H1 (cell line): ENCODE measurements at regions not wholly inside any gene's neighbourhood (a gene's known extent, or its start where the extent isn't known, plus 50 kb on each side); places are given as distances from the start of the nearest gene placed in this dataset.
A peak's percentile ranks its signal among the peaks of the same experiment; 100 is the strongest.
"Not testable (repeated sequence)": the region's sequence is repeated elsewhere in the genome, so short reads cannot be mapped to it uniquely, and the experiment has no call there.

Experiments used
- CTCF ChIA-PET: fragments of 300-600 bp; sonication (Branson Sonifier 250); formaldehyde crosslinking; loops from one replicate; lab custom pipeline; 2021; ENCODE audit not compliant: partially characterized antibody; lab: Charles Lee
- POLR2A ChIA-PET: fragments of 300-600 bp; sonication (Branson Sonifier 250); formaldehyde crosslinking; loops from one replicate; lab custom pipeline; 2021; ENCODE audit warnings: inconsistent platforms; ENCODE audit not compliant: partially characterized antibody; lab: Charles Lee
- DNase-seq, 2 experiments: peaks; one replicate each; pipeline versions ENCODE4 v3.0.0 to v3.0.0-alpha.2; 2010 to 2022; ENCODE audit warnings: low spot score in 2 of 2, low read depth in 1 of 2, mixed read lengths in 1 of 2
- FAIRE-seq: peaks from 2 replicates; lab custom pipeline; 2011; peaks lifted over from hg19 to GRCh38; lab: Jason Lieb, UNC
- H2AFZ ChIP-seq: 2 replicates; pipeline ENCODE4 v1.8.1; 2012; ENCODE audit warnings: low read length, inconsistent platforms
- H2AK5ac ChIP-seq: 2 replicates; pipeline ENCODE4 v1.6.1; 2013; ENCODE audit warnings: low read depth, low read length
- H2BK120ac ChIP-seq: replicated peaks from 2 replicates; pipeline ENCODE3; 2013; ENCODE audit warnings: low read depth, low read length, inconsistent platforms
- H2BK12ac ChIP-seq: 2 replicates; pipeline ENCODE4 v1.6.1; 2013; ENCODE audit warnings: low read depth, low read length
- H2BK15ac ChIP-seq: 2 replicates; pipeline ENCODE4 v1.6.1; 2013; ENCODE audit warnings: low read length
- H2BK20ac ChIP-seq: 2 replicates; pipeline ENCODE4 v1.6.1; 2013; ENCODE audit warnings: low read length
- H2BK5ac ChIP-seq: 2 replicates; pipeline ENCODE4 v1.6.1; 2013; ENCODE audit warnings: low read depth, low read length
- H3K14ac ChIP-seq: 2 replicates; pipeline ENCODE4 v1.6.1; 2013; ENCODE audit warnings: inconsistent platforms; ENCODE audit not compliant: insufficient read length
- H3K18ac ChIP-seq: 2 replicates; pipeline ENCODE4 v1.6.1; 2013; ENCODE audit warnings: low read length; ENCODE audit errors: extremely low read depth
- H3K23ac ChIP-seq: 2 replicates; pipeline ENCODE4 v1.6.1; 2013; ENCODE audit warnings: inconsistent platforms; ENCODE audit not compliant: insufficient read length
- H3K23me2 ChIP-seq: 2 replicates; pipeline ENCODE4 v1.6.1; 2013; ENCODE audit warnings: low read depth, low read length
- H3K27ac ChIP-seq: 2 replicates; pipeline ENCODE4 v1.6.1; 2011; ENCODE audit warnings: low read depth, low read length, inconsistent platforms
- H3K27me3 ChIP-seq, 4 experiments: replicated peaks in 1 of 4; 1 replicate in 1 of 4; 2 replicates in 3 of 4; pipeline versions ENCODE4 v1.6.1 to v1.8.1; 2011 to 2013; ENCODE audit warnings: low read length in 3 of 4, mild to moderate bottlenecking in 3 of 4, inconsistent platforms in 2 of 4, mixed read lengths in 2 of 4, moderate library complexity in 1 of 4; ENCODE audit not compliant: control insufficient read depth in 3 of 4, insufficient read depth in 3 of 4; ENCODE audit errors: extremely low read depth in 1 of 4
- H3K36me3 ChIP-seq, 4 experiments: 2 replicates each; pipeline versions ENCODE4 v1.6.1 to v1.8.1; 2011 to 2013; ENCODE audit warnings: mild to moderate bottlenecking in 4 of 4, low read length in 3 of 4, moderate library complexity in 2 of 4, control low read depth in 1 of 4, inconsistent platforms in 1 of 4; ENCODE audit not compliant: insufficient read depth in 4 of 4, control insufficient read depth in 2 of 4
- H3K4ac ChIP-seq: replicated peaks from 2 replicates; pipeline ENCODE3; 2013; ENCODE audit warnings: low read length, low read depth, mixed read lengths, inconsistent platforms; ENCODE audit not compliant: insufficient read length
- H3K4me1 ChIP-seq, 4 experiments: replicated peaks in 1 of 4; 1 replicate in 1 of 4; 2 replicates in 3 of 4; pipeline versions ENCODE4 v1.6.1 to v1.8.1; 2011 to 2013; ENCODE audit warnings: low read length in 3 of 4, inconsistent platforms in 2 of 4, mixed read lengths in 1 of 4; ENCODE audit not compliant: insufficient read depth in 4 of 4, control insufficient read depth in 3 of 4
- H3K4me2 ChIP-seq, 2 experiments: 2 replicates each; pipeline versions ENCODE4 v1.6.1 to v1.8.1; 2011 to 2013; ENCODE audit warnings: low read depth in 2 of 2, low read length in 2 of 2, control low read depth in 1 of 2, inconsistent platforms in 1 of 2, mild to moderate bottlenecking in 1 of 2; ENCODE audit not compliant: insufficient read depth in 1 of 2
- H3K4me3 ChIP-seq, 4 experiments: fragments of 200-600, 300-600 bp in 1 of 4; sonication (generic), shearing (Covaris generic), sonication (Bioruptor Twin) in 1 of 4; 2 replicates each; pipeline versions ENCODE4 v1.5.1 to v1.8.1; 2011 to 2016; ENCODE audit warnings: low read length in 4 of 4, low read depth in 3 of 4, control low read depth in 2 of 4, inconsistent platforms in 2 of 4, mild to moderate bottlenecking in 2 of 4, mixed read lengths in 1 of 4, moderate library complexity in 1 of 4; ENCODE audit not compliant: insufficient read depth in 2 of 4; ENCODE audit errors: extremely low read depth in 1 of 4
- H3K56ac ChIP-seq: replicated peaks from 2 replicates; pipeline ENCODE3; 2013; ENCODE audit warnings: low read depth, mild to moderate bottlenecking, mixed read lengths, low read length, inconsistent platforms; ENCODE audit not compliant: insufficient read length
- H3K79me1 ChIP-seq: 2 replicates; pipeline ENCODE4 v1.6.1; 2013; ENCODE audit warnings: low read depth, low read length, control low read depth
- H3K79me2 ChIP-seq, 2 experiments: 2 replicates each; pipeline versions ENCODE4 v1.6.1 to v1.8.1; 2012 to 2013; ENCODE audit warnings: low read length in 2 of 2, mild to moderate bottlenecking in 2 of 2, inconsistent platforms in 1 of 2; ENCODE audit not compliant: insufficient read depth in 2 of 2, control insufficient read depth in 1 of 2
- H3K9ac ChIP-seq, 4 experiments: replicated peaks in 1 of 4; 1 replicate in 1 of 4; 2 replicates in 3 of 4; pipeline versions ENCODE4 v1.6.1 to v1.8.1; 2011 to 2013; ENCODE audit warnings: low read depth in 3 of 4, low read length in 3 of 4, control low read depth in 2 of 4, mild to moderate bottlenecking in 2 of 4, moderate library complexity in 2 of 4, inconsistent platforms in 1 of 4; ENCODE audit errors: extremely low read depth in 1 of 4
- H3K9me3 ChIP-seq, 2 experiments: 2 replicates each; pipeline versions ENCODE4 v1.6.1 to v1.8.1; 2012 to 2013; ENCODE audit warnings: mild to moderate bottlenecking in 2 of 2, moderate library complexity in 2 of 2, control low read depth in 1 of 2, inconsistent platforms in 1 of 2, low read depth in 1 of 2, low read length in 1 of 2, mixed read lengths in 1 of 2; ENCODE audit not compliant: insufficient read depth in 2 of 2
- H4K20me1 ChIP-seq, 2 experiments: replicated peaks in 1 of 2; 2 replicates each; pipeline versions ENCODE3 to v1.8.1; 2011 to 2013; ENCODE audit warnings: inconsistent platforms in 2 of 2, low read length in 2 of 2, mild to moderate bottlenecking in 1 of 2; ENCODE audit not compliant: insufficient read depth in 2 of 2, control insufficient read depth in 1 of 2
- H4K5ac ChIP-seq: 2 replicates; pipeline ENCODE4 v1.6.1; 2013; ENCODE audit warnings: low read length, low read depth, mixed read lengths, inconsistent platforms; ENCODE audit not compliant: insufficient read length
- H4K8ac ChIP-seq: 2 replicates; pipeline ENCODE4 v1.8.0; 2013; ENCODE audit warnings: mild to moderate bottlenecking, moderate library complexity, low read length, inconsistent platforms; ENCODE audit not compliant: insufficient read depth; ENCODE audit errors: extremely low read depth
- H4K91ac ChIP-seq: replicated peaks from 2 replicates; pipeline ENCODE3; 2013; ENCODE audit warnings: low read length, mixed read lengths, inconsistent platforms; ENCODE audit not compliant: insufficient read length
- WGBS, 2 experiments: shearing (Covaris generic) in 1 of 2; methylation state at CpG; one replicate each; pipeline versions ENCODE4 v1.1.6 to v1.1.7; 2013 to 2015; ENCODE audit warnings: low lambda C conversion rate in 2 of 2, mixed read lengths in 2 of 2, inconsistent platforms in 1 of 2, low coverage in 1 of 2, missing lambda C conversion rate in 1 of 2; ENCODE audit not compliant: insufficient replicate concordance in 2 of 2, insufficient coverage in 1 of 2, insufficient read length in 1 of 2; ENCODE audit errors: extremely low coverage in 1 of 2, missing lambda C conversion rate in 1 of 2; 5-methylcytosine and 5-hydroxymethylcytosine counted together

DNA sequence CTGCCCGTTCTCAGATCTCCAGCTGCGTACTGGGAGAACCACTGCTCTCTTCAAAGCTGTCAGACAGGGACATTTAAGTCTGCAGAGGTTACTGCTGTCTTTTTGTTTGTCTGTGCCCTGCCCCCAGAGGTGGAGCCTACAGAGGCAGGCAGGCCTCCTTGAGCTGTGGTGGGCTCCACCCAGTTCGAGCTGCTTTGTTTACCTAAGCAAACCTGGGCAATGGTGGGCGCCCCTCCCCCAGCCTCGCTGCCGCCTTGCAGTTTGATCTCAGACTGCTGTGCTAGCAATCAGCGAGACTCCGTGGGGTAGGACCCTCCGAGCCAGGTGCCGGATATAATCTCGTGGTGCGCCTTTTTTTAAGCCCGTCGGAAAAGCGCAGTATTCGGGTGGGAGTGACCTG lies 66.2 kb upstream of the GPR141 start:
- H2BK15ac ChIP-seq, H3K4ac ChIP-seq, H3K27ac ChIP-seq, H4K5ac ChIP-seq, H3K4me1 ChIP-seq, H3K79me1 ChIP-seq, POLR2A ChIA-PET, H2BK12ac ChIP-seq, H2BK5ac ChIP-seq, H3K79me2 ChIP-seq, H3K18ac ChIP-seq, H2AFZ ChIP-seq, H4K8ac ChIP-seq, H3K9ac ChIP-seq, H4K91ac ChIP-seq, H3K56ac ChIP-seq, H3K9me3 ChIP-seq, H3K14ac ChIP-seq, FAIRE-seq, H4K20me1 ChIP-seq, H3K23ac ChIP-seq, H3K36me3 ChIP-seq, H3K27me3 ChIP-seq, H2BK120ac ChIP-seq, H2AK5ac ChIP-seq, H2BK20ac ChIP-seq, CTCF ChIA-PET, H3K23me2 ChIP-seq, H3K4me3 ChIP-seq: not testable (repeated sequence)
- H3K4me2 ChIP-seq: peak overlapping the region in 1 of 2 experiments; percentile 37; a peak in 1 of 4 replicates
- WGBS, 2 experiments: 62% methylated on average over 13 of the region's 16 CpGs; no CpG with 5 or more reads in 1 of the 2 experiments
- DNase-seq: peak in 1 of 2 experiments; percentile 56
